ENCODE measurements at regions not wholly inside any gene's neighbourhood (a gene's known extent, or its start where the extent isn't known, plus 50 kb on each side); places are given as distances from the start of the nearest gene placed in this dataset.
"Not testable (repeated sequence)": the region's sequence is repeated elsewhere in the genome, so short reads cannot be mapped to it uniquely, and the experiment has no call there.

GRCh38 chr13:78060966-78061365 is 142.3 kb upstream of the EDNRB start:
- DNase-seq = no peak

GRCh38 chr13:78056865-78057264 is 138.2 kb upstream of the EDNRB start:
- DNase-seq = not testable (repeated sequence)

- no peak for DNase-seq
Measured at GRCh38 chr13:78054157-78054556, 135.5 kb upstream of the EDNRB start.

GRCh38 chr13:78047151-78047550 is 128.5 kb upstream of the EDNRB start:
- DNase-seq = no peak

GRCh38 chr13:78046331-78046730 is 127.7 kb upstream of the EDNRB start:
- no peak for DNase-seq

GRCh38 chr13:78045916-78046315 is 127.3 kb upstream of the EDNRB start:
- no peak for DNase-seq

- DNase-seq = not testable (repeated sequence)
Measured at GRCh38 chr13:78041366-78041765, 122.7 kb upstream of the EDNRB start.

- no peak for DNase-seq
Measured at GRCh38 chr13:78040205-78040830, 121.7 kb upstream of the EDNRB start.

- DNase-seq = no peak
Measured at GRCh38 chr13:78036841-78037240, 118.2 kb upstream of the EDNRB start.

GRCh38 chr13:78035500-78035899 is 116.9 kb upstream of the EDNRB start:
- DNase-seq = no peak

GRCh38 chr13:78033509-78033908 is 114.9 kb upstream of the EDNRB start:
- DNase-seq = no peak

- no peak for DNase-seq
Measured at GRCh38 chr13:78032132-78032531, 113.5 kb upstream of the EDNRB start.

- no peak for DNase-seq
Measured at GRCh38 chr13:78030341-78030896, 111.8 kb upstream of the EDNRB start.

- no peak for DNase-seq
Measured at GRCh38 chr13:78029901-78030300, 111.3 kb upstream of the EDNRB start.

GRCh38 chr13:78028960-78029359 is 110.3 kb upstream of the EDNRB start:
- no peak for DNase-seq

- DNase-seq = no peak
Measured at GRCh38 chr13:78024996-78025395, 106.4 kb upstream of the EDNRB start.

GRCh38 chr13:78022164-78022877 is 103.7 kb upstream of the EDNRB start:
- peak; percentile 3 for DNase-seq

- DNase-seq = no peak
Measured at GRCh38 chr13:78020861-78021260, 102.2 kb upstream of the EDNRB start.

GRCh38 chr13:78015782-78016181 is 97.2 kb upstream of the EDNRB start:
- DNase-seq = no peak

- DNase-seq = no peak
Measured at GRCh38 chr13:78012046-78012445, 93.4 kb upstream of the EDNRB start.

- DNase-seq = no peak
Measured at GRCh38 chr13:78004821-78005220, 86.2 kb upstream of the EDNRB start.

GRCh38 chr13:77999746-78000145 is 81.1 kb upstream of the EDNRB start:
- DNase-seq = no peak

- DNase-seq = no peak
Measured at GRCh38 chr13:77994166-77994565, 75.5 kb upstream of the EDNRB start.

- no peak for DNase-seq
Measured at GRCh38 chr13:77991003-77991402, 72.4 kb upstream of the EDNRB start.

GRCh38 chr13:77989281-77989680 is 70.7 kb upstream of the EDNRB start:
- no peak for DNase-seq
